Adrenal gland (tissue), 9 donors: ENCODE measurements at regions not wholly inside any gene's neighbourhood (a gene's known extent, or its start where the extent isn't known, plus 50 kb on each side); places are given as distances from the start of the nearest gene placed in this dataset.

Experiments used
- DNase-seq, 7 donors: peaks; one replicate each; pipeline ENCODE4 v3.0.0-alpha.2; 2019 to 2020
- H3K27ac ChIP-seq, 5 donors: fragments of 200-600 bp; sonication (generic) in 4 of 5; 1 replicate in 3 of 5; 2 replicates in 2 of 5; pipeline versions ENCODE4 v1.5.1 to v1.8.0; 2016 to 2020; ENCODE audit warnings: mild to moderate bottlenecking in 1 of 5
- H3K27me3 ChIP-seq: fragments of 200-600 bp; 2 replicates; pipeline ENCODE4 v1.8.0; 2021
- H3K36me3 ChIP-seq, 2 donors: fragments of 200-600 bp; replicated peaks in 1 of 2; 1 replicate in 1 of 2; 2 replicates in 1 of 2; pipeline versions ENCODE4 v1.5.1 to v1.8.0; 2018 to 2022
- H3K4me1 ChIP-seq, 2 donors: fragments of 200-600 bp; replicated peaks in 1 of 2; 1 replicate in 1 of 2; 2 replicates in 1 of 2; pipeline versions ENCODE4 v1.5.1 to v1.8.0; 2018 to 2021
- H3K4me3 ChIP-seq, 4 donors: fragments of 200-600 bp; sonication (generic) in 3 of 4; one replicate each; pipeline ENCODE4 v1.5.1; 2016 to 2018
- H3K9me3 ChIP-seq, 3 donors: fragments of 200-600 bp; sonication (generic) in 1 of 3; replicated peaks in 1 of 3; 1 replicate in 2 of 3; 2 replicates in 1 of 3; pipeline versions ENCODE4 v1.5.1 to v1.8.0; 2016 to 2021
- POLR2A ChIP-seq, 2 donors: fragments of 450-650 bp; IDR thresholded peaks; one replicate each; pipeline ENCODE4 v1.6.1; 2017; ENCODE audit warnings: antibody characterized with exemption in 2 of 2, mild to moderate bottlenecking in 2 of 2, moderate library complexity in 1 of 2
- WGBS, 4 donors: extraction: QIAGEN DNeasy Blood & Tissue Kit in 2 of 4; methylation state at CpG; one replicate each; pipeline versions ENCODE4 v1.1.5 to v1.1.7; 2013 to 2017; 5-methylcytosine and 5-hydroxymethylcytosine counted together
- intact Hi-C, 2 donors: fragments of 100-400 bp; cut with DNase I; formaldehyde crosslinking; loops; one replicate each; pipeline versions ENCODE4 v1.14.1 to v1.15.0; 2022 to 2023
- TF ChIP-seq, protein P1 (sequence below), 6 experiments: fragments of 450-650 bp in 4 of 6; fragments of 200-600 bp in 2 of 6; sonication (generic) in 1 of 6; IDR thresholded peaks; 1 replicate in 5 of 6; 2 replicates in 1 of 6; pipeline versions ENCODE4 v1.5.1 to v1.8.0; 2016 to 2021; ENCODE audit warnings: antibody characterized with exemption in 6 of 6, mild to moderate bottlenecking in 2 of 6, moderate library complexity in 1 of 6
- donor health status: healthy with polysubstance abuse.
- donor health status: Bipolar disorder and iron deficiency.
- donor health status: DM: yes; HTN: yes; CAD: no.
- donor health status: DM: no; HTN: no; CAD: no.
- donor health status: DM: no; HTN: no; CAD: no.

DNA sequence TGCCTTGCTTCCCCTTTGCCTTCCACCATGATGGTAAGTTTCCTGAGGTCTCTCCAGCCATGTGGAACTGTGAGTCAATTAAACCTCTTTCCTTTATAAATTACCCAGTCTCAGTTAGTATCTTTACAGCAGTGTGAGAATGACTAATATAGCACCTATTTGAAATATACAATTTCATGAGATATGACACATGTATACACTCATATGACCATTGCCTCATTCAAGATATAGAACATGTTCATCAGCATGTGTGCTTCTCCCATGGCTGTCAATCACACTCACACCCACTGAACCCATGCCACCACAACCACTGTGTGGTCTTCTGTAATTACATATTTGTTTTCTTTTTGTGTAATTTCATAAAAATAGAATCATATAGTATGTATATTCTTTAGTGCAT, 599.5 kb upstream of the EPHA6 start:
- DNase-seq: no peak
- H3K36me3 ChIP-seq: no peaks in the 10 kb centered on the region
- intact Hi-C loops: no loop called here
- H3K4me3 ChIP-seq: no peak overlapping the region
- no peaks in the 10 kb centered on the region for H3K27me3 ChIP-seq
- H3K27ac ChIP-seq: no peak overlapping the region
- no peaks in the 10 kb centered on the region for H3K4me1 ChIP-seq
- TF ChIP-seq, protein P1, sequence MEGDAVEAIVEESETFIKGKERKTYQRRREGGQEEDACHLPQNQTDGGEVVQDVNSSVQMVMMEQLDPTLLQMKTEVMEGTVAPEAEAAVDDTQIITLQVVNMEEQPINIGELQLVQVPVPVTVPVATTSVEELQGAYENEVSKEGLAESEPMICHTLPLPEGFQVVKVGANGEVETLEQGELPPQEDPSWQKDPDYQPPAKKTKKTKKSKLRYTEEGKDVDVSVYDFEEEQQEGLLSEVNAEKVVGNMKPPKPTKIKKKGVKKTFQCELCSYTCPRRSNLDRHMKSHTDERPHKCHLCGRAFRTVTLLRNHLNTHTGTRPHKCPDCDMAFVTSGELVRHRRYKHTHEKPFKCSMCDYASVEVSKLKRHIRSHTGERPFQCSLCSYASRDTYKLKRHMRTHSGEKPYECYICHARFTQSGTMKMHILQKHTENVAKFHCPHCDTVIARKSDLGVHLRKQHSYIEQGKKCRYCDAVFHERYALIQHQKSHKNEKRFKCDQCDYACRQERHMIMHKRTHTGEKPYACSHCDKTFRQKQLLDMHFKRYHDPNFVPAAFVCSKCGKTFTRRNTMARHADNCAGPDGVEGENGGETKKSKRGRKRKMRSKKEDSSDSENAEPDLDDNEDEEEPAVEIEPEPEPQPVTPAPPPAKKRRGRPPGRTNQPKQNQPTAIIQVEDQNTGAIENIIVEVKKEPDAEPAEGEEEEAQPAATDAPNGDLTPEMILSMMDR (IDR thresholded peaks at IDR 0.05): no peak
- no peak for TF ChIP-seq POLR2A (IDR thresholded peaks at IDR 0.05)
- no peaks in the 10 kb centered on the region for H3K9me3 ChIP-seq

DNA sequence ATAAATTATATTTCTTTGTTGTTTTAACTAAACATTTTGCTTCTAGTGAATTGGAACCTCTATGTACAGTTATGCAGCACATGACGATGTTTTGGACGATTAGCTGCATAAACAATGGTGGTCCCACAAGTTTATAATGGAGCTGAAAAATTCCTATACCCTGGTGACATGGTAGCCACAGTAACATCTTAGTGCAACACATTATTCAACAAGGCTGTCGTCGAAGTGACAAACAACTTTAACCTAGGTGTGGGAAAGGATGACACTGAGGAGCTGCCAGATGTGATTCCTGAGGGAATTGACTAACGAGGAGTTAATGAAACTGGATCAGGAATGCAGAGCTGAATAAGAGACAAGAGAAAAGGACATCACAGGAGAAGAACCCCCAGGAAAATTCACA, 588.9 kb upstream of the EPHA6 start:
- no peak for TF ChIP-seq POLR2A (IDR thresholded peaks at IDR 0.05)
- TF ChIP-seq, protein P1 (IDR thresholded peaks at IDR 0.05): no peak
- Histone ChIP-seq H3K27ac (no peak overlapping the region), H3K9me3 (no peaks in the 10 kb centered on the region), H3K27me3 (no peaks in the 10 kb centered on the region), H3K4me1 (no peaks in the 10 kb centered on the region), H3K4me3 (no peak overlapping the region), H3K36me3 (no peaks in the 10 kb centered on the region)
- no peak for DNase-seq
- WGBS, 4 donors: 60 to 78% (median 73%) methylated on average over 5 of the region's 5 CpGs
- intact Hi-C loops: no loop called here

DNA sequence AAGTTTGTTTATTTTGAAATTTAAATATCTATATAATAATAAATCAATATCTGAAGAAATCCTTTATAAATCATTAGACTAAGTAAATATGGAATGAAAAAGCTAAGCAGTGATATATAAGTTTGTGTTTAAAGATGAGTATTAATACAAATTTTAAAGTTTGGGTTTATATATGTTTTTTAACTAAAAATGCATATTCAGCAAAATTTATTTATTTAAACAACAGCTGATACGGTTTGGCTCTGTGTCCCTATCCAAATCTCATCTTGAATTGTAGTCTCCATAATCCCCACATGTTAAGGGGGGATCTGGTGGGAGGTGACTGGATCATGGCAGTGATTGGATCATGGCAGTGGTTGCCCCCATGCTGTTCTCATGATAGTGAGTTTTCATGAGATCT, 580.7 kb upstream of the EPHA6 start:
- H3K27ac ChIP-seq: no peak overlapping the region
- H3K4me1 ChIP-seq: no peaks in the 10 kb centered on the region
- H3K27me3 ChIP-seq: no peaks in the 10 kb centered on the region
- DNase-seq: no peak
- no peaks in the 10 kb centered on the region for H3K9me3 ChIP-seq
- H3K4me3 ChIP-seq: no peak overlapping the region
- TF ChIP-seq, protein P1 (IDR thresholded peaks at IDR 0.05): no peak
- TF ChIP-seq POLR2A (IDR thresholded peaks at IDR 0.05): no peak
- WGBS, 4 donors: 58 to 74% (median 64%) methylated on average over 1 of the region's 1 CpG
- H3K36me3 ChIP-seq: no peaks in the 10 kb centered on the region
- intact Hi-C loops: no loop called here

DNA sequence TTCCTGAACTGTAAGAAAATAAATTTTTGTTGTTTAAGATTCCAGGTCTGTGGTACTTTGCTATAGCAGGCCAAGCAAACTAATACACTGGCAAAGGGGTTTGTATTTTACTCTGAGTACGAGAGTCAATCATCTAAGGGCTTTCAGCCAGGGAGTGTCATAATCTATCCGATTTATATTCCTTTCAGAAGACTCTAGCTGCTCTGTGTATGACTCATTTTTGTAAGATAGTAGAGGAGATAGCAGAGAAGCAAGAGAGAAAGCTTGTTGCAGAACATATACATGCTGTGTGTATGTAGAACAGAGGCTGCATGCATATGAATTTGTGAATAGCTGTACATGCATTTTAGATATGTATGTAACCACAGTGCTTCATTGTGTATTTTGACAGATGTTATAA, 577.9 kb upstream of the EPHA6 start:
- no peaks in the 10 kb centered on the region for H3K36me3 ChIP-seq
- WGBS, 4 donors: 19 to 42% (median 29%) methylated on average over 2 of the region's 2 CpGs
- TF ChIP-seq, protein P1 (IDR thresholded peaks at IDR 0.05): no peak
- no peak for TF ChIP-seq POLR2A (IDR thresholded peaks at IDR 0.05)
- DNase-seq: no peak
- no peak overlapping the region for H3K27ac ChIP-seq
- intact Hi-C loops: no loop called here
- no peaks in the 10 kb centered on the region for H3K4me1 ChIP-seq
- no peaks in the 10 kb centered on the region for H3K9me3 ChIP-seq
- H3K4me3 ChIP-seq: no peak overlapping the region
- H3K27me3 ChIP-seq: no peaks in the 10 kb centered on the region
